ENCODE measurements at regions not wholly inside any gene's neighbourhood (a gene's known extent, or its start where the extent isn't known, plus 50 kb on each side); places are given as distances from the start of the nearest gene placed in this dataset.

DNA sequence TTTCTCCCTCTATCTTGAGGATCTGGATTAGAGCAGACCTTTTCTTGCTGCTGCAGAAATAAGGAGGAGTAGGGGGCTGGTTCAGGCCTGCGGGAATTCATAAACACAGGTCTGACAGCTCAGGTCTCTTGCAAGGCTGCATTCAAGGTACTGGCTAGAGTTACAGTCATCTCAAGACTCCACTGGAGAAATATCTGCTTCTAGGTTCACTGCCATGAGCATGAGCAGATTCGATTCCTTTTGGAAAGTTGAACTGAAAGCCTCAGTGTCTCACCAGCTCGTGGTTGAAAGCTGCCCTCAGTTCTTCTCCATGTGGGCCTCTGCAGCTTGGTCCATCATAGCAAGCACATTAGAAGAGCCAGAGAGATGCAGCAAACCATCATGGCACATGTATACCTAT, 124.4 kb upstream of the SETBP1 start:
- Histone ChIP-seq H3K27ac (no peak overlapping the region), H3K4me1 (no peaks in the 10 kb centered on the region), H3K36me3 (no peaks in the 10 kb centered on the region), H3K9me3 (no peaks in the 10 kb centered on the region), H3K4me3 (no peak overlapping the region), H3K27me3 (no peaks in the 10 kb centered on the region)
- WGBS, 2 donors (ENCODE audit: low coverage in 1 of 2) = 40 to 67% methylated on average over 2 of the region's 3 CpGs
- TF ChIP-seq POLR2AphosphoS5 (IDR thresholded peaks at IDR 0.05) = no peak
- TF ChIP-seq, protein P1, sequence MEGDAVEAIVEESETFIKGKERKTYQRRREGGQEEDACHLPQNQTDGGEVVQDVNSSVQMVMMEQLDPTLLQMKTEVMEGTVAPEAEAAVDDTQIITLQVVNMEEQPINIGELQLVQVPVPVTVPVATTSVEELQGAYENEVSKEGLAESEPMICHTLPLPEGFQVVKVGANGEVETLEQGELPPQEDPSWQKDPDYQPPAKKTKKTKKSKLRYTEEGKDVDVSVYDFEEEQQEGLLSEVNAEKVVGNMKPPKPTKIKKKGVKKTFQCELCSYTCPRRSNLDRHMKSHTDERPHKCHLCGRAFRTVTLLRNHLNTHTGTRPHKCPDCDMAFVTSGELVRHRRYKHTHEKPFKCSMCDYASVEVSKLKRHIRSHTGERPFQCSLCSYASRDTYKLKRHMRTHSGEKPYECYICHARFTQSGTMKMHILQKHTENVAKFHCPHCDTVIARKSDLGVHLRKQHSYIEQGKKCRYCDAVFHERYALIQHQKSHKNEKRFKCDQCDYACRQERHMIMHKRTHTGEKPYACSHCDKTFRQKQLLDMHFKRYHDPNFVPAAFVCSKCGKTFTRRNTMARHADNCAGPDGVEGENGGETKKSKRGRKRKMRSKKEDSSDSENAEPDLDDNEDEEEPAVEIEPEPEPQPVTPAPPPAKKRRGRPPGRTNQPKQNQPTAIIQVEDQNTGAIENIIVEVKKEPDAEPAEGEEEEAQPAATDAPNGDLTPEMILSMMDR (IDR thresholded peaks at IDR 0.05) = no peak
- no peak for ATAC-seq

- Histone ChIP-seq H3K27ac (no peak overlapping the region), H3K36me3 (no peaks in the 10 kb centered on the region), H3K4me1 (no peaks in the 10 kb centered on the region), H3K4me3 (no peak overlapping the region), H3K27me3 (no peaks in the 10 kb centered on the region), H3K9me3 (no peaks in the 10 kb centered on the region)
- TF ChIP-seq POLR2AphosphoS5 (IDR thresholded peaks at IDR 0.05) (no peak), EP300 (IDR thresholded peaks at IDR 0.05) (no peak), POLR2A (IDR thresholded peaks at IDR 0.05) (no peak)
- TF ChIP-seq, protein P1 (IDR thresholded peaks at IDR 0.05) = no peak
- WGBS, 2 donors (ENCODE audit: low coverage in 1 of 2) = 28 to 58% methylated on average over 2 of the region's 2 CpGs
- no peak for ATAC-seq
Measured at GRCh38 chr18:44557616-44558151, 123.0 kb upstream of the SETBP1 start.

DNA sequence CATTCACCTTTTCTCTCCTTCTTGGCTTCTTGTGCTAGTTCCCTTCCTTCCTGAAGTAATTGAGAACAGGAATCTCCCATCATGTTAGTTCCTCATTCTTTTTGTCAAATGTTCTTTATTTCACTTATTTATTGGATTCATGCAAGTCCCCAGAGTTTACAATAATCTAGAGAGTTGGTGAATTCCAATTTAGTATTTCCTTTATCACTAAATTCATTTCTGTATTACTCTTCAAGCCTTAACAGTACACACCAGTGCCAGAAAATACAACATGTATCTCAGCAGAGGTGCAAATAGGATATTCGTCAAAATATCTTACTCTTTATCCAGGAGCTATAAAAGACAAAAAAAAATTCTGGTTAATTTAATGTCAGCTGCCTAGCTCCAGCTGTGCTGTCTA, 121.9 kb upstream of the SETBP1 start:
- Histone ChIP-seq H3K36me3 (no peaks in the 10 kb centered on the region), H3K9me3 (no peaks in the 10 kb centered on the region), H3K4me3 (no peak overlapping the region), H3K4me1 (no peaks in the 10 kb centered on the region), H3K27ac (no peak overlapping the region), H3K27me3 (no peaks in the 10 kb centered on the region)
- WGBS, 2 donors (ENCODE audit: low coverage in 1 of 2) = 17 to 50% methylated on average over 1 of the region's 1 CpG
- ATAC-seq = no peak
- TF ChIP-seq, protein P1 (IDR thresholded peaks at IDR 0.05) = no peak
- TF ChIP-seq POLR2A (IDR thresholded peaks at IDR 0.05) (no peak), EP300 (IDR thresholded peaks at IDR 0.05) (no peak), POLR2AphosphoS5 (IDR thresholded peaks at IDR 0.05) (no peak)

DNA sequence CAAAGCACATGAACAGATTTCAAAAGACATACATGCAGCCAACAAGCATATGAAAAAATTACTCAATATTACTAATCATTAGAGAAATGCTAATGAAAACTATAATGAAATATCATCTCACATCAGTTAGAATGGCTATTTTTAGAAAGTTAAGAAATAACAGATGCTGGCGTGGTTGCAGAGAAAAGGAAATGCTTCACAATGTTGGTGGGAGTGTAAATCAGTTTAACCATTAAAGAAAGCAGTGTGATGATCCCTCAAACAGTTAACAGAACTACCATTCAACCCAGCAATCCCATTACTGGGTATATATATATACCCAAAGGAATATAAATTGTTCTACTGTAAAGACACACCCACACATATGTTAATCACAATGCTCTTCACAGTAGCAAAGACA, 117.7 kb upstream of the SETBP1 start:
- TF ChIP-seq POLR2AphosphoS5 (IDR thresholded peaks at IDR 0.05) (no peak), POLR2A (IDR thresholded peaks at IDR 0.05) (no peak), EP300 (IDR thresholded peaks at IDR 0.05) (no peak)
- TF ChIP-seq, protein P1 (IDR thresholded peaks at IDR 0.05) = no peak
- H3K36me3 ChIP-seq = no peaks in the 10 kb centered on the region
- 38 to 57% methylated on average over 1 of the region's 1 CpG for WGBS, 2 donors (ENCODE audit: low coverage in 1 of 2)
- ATAC-seq = no peak
- no peak overlapping the region for H3K4me3 ChIP-seq
- no peaks in the 10 kb centered on the region for H3K27me3 ChIP-seq
- H3K27ac ChIP-seq = no peak overlapping the region
- peaks cover 0 to 6% (median 3%) of the 10 kb centered on the region in 3 donors for H3K4me1 ChIP-seq
- H3K9me3 ChIP-seq = no peaks in the 10 kb centered on the region

DNA sequence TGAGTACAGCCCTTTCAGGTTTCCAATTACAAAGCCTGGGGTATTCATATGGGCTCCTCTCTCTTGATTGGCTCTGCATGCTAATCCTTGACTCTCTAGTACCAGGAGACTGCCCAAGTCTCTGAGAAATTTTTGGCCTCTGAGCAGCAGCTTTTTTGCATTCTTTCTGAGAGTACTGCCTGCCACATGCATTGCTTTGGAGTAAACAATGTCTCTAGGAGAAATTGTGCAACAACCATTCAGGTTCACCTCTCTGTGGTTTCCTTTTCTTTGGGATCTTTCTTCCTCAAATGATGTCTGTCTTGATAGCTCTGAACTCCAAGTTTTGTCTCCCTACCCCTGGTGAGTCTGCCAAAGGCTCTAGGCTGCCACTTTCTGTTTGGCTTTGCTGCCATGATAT, 115.8 kb upstream of the SETBP1 start:
- H3K4me3 ChIP-seq = no peak overlapping the region
- peak; percentile 68 for ATAC-seq
- no peaks in the 10 kb centered on the region for H3K27me3 ChIP-seq
- TF ChIP-seq POLR2AphosphoS5 (IDR thresholded peaks at IDR 0.05) (peak; percentile 34), POLR2A (IDR thresholded peaks at IDR 0.05) (no peak)
- peaks cover 0 to 6% (median 3%) of the 10 kb centered on the region in 3 donors for H3K4me1 ChIP-seq
- H3K9me3 ChIP-seq = no peaks in the 10 kb centered on the region
- H3K36me3 ChIP-seq = no peaks in the 10 kb centered on the region
- peak overlapping the region; percentile 3 to 61 (median 40) for H3K27ac ChIP-seq

Data from gastroesophageal sphincter (tissue), 4 donors.